ENCODE measurements at regions not wholly inside any gene's neighbourhood (a gene's known extent, or its start where the extent isn't known, plus 50 kb on each side); places are given as distances from the start of the nearest gene placed in this dataset.
"Not testable (repeated sequence)": the region's sequence is repeated elsewhere in the genome, so short reads cannot be mapped to it uniquely, and the experiment has no call there.

DNA sequence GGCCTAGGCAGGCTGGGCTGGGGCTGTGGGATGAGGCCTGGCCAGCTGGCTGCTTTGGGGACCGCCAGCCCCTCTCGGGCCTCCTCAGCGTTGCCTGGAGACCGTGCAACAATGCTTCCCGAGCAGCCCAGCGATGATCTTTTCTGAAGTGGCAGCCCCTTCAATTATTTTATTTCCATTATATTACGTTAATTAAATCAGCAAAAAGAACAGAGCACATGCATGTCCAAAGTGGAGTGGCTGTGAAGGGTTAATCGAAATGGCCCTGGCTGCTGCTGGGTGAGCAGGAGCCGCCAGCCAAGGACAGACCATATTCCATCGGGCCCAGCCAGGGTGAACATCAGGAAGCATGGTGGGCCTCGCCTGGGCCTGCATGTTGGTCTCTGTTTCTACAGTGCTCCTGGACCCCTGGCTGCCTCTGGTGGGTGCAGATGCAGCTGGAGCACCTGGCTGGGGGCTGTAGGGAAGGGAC is 245.5 kb downstream of the MYCN start:
- no peaks in the 10 kb centered on the region for H3K4me1 ChIP-seq
- H3K4me3 ChIP-seq = no peak overlapping the region
- no peak overlapping the region for H3K27ac ChIP-seq
- H3K36me3 ChIP-seq = no peaks in the 10 kb centered on the region
- no peaks in the 10 kb centered on the region for H3K27me3 ChIP-seq
- DNase-seq (ENCODE audit: extremely low spot score in 2 of 2) = no peak
- TF ChIP-seq POLR2AphosphoS5 (IDR thresholded peaks at IDR 0.05; ENCODE audit: insufficient read depth in 1 of 2, low read depth in 1 of 2) = no peak
- TF ChIP-seq POLR2A (IDR thresholded peaks at IDR 0.05) = no peak
- intact Hi-C loops (cut with DNase I) = no loop called here
- H3K9me3 ChIP-seq = no peaks in the 10 kb centered on the region

- TF ChIP-seq, protein P1, sequence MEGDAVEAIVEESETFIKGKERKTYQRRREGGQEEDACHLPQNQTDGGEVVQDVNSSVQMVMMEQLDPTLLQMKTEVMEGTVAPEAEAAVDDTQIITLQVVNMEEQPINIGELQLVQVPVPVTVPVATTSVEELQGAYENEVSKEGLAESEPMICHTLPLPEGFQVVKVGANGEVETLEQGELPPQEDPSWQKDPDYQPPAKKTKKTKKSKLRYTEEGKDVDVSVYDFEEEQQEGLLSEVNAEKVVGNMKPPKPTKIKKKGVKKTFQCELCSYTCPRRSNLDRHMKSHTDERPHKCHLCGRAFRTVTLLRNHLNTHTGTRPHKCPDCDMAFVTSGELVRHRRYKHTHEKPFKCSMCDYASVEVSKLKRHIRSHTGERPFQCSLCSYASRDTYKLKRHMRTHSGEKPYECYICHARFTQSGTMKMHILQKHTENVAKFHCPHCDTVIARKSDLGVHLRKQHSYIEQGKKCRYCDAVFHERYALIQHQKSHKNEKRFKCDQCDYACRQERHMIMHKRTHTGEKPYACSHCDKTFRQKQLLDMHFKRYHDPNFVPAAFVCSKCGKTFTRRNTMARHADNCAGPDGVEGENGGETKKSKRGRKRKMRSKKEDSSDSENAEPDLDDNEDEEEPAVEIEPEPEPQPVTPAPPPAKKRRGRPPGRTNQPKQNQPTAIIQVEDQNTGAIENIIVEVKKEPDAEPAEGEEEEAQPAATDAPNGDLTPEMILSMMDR (IDR thresholded peaks at IDR 0.05) = no peak
- TF ChIP-seq POLR2AphosphoS5 (IDR thresholded peaks at IDR 0.05; ENCODE audit: insufficient read depth in 1 of 2, low read depth in 1 of 2) (no peak), POLR2A (IDR thresholded peaks at IDR 0.05) (no peak)
- DNase-seq (ENCODE audit: extremely low spot score in 2 of 2) = no peak
Observed at GRCh38 chr2:16184945-16185660, 244.8 kb downstream of the MYCN start.

GRCh38 chr2:16184341-16184890 is 244.1 kb downstream of the MYCN start:
- Histone ChIP-seq H3K27me3 (no peaks in the 10 kb centered on the region), H3K9me3 (no peaks in the 10 kb centered on the region), H3K4me1 (no peaks in the 10 kb centered on the region), H3K36me3 (no peaks in the 10 kb centered on the region), H3K4me3 (no peak overlapping the region), H3K27ac (no peak overlapping the region)
- TF ChIP-seq POLR2AphosphoS5 (IDR thresholded peaks at IDR 0.05; ENCODE audit: insufficient read depth in 1 of 2, low read depth in 1 of 2) = no peak
- TF ChIP-seq, protein P1 (IDR thresholded peaks at IDR 0.05) = no peak
- TF ChIP-seq POLR2A (IDR thresholded peaks at IDR 0.05) = no peak
- intact Hi-C loops (cut with DNase I) = no loop called here
- no peak for DNase-seq (ENCODE audit: extremely low spot score in 2 of 2)

More at GRCh38 chr2:16184945-16185660, 244.8 kb downstream of the MYCN start:
- no peak overlapping the region for H3K4me3 ChIP-seq
- H3K27me3 ChIP-seq = no peaks in the 10 kb centered on the region
- H3K36me3 ChIP-seq = no peaks in the 10 kb centered on the region
- no peaks in the 10 kb centered on the region for H3K4me1 ChIP-seq
- H3K27ac ChIP-seq = no peak overlapping the region
- intact Hi-C loops (cut with DNase I) = no loop called here
- H3K9me3 ChIP-seq = no peaks in the 10 kb centered on the region

- intact Hi-C loops (cut with DNase I) = no loop called here
Observed at GRCh38 chr2:16183345-16183744, 243.0 kb downstream of the MYCN start.

GRCh38 chr2:16182841-16183240 is 242.5 kb downstream of the MYCN start:
- TF ChIP-seq, protein P1 (IDR thresholded peaks at IDR 0.05) = no peak
- TF ChIP-seq POLR2AphosphoS5 (IDR thresholded peaks at IDR 0.05; ENCODE audit: insufficient read depth in 1 of 2, low read depth in 1 of 2) = no peak
- TF ChIP-seq POLR2A (IDR thresholded peaks at IDR 0.05) = no peak
- no peaks in the 10 kb centered on the region for H3K36me3 ChIP-seq
- no peak overlapping the region for H3K4me3 ChIP-seq
- no peaks in the 10 kb centered on the region for H3K4me1 ChIP-seq
- no peaks in the 10 kb centered on the region for H3K9me3 ChIP-seq
- no peaks in the 10 kb centered on the region for H3K27me3 ChIP-seq
- no peak for DNase-seq (ENCODE audit: extremely low spot score in 2 of 2)
- intact Hi-C loops (cut with DNase I) = no loop called here
- no peak overlapping the region for H3K27ac ChIP-seq

More at GRCh38 chr2:16183345-16183744, 243.0 kb downstream of the MYCN start:
- TF ChIP-seq POLR2AphosphoS5 (IDR thresholded peaks at IDR 0.05; ENCODE audit: insufficient read depth in 1 of 2, low read depth in 1 of 2) = no peak
- TF ChIP-seq, protein P1 (IDR thresholded peaks at IDR 0.05) = no peak
- TF ChIP-seq POLR2A (IDR thresholded peaks at IDR 0.05) = no peak
- no peaks in the 10 kb centered on the region for H3K36me3 ChIP-seq
- no peaks in the 10 kb centered on the region for H3K4me1 ChIP-seq
- H3K27ac ChIP-seq = no peak overlapping the region
- H3K9me3 ChIP-seq = no peaks in the 10 kb centered on the region
- DNase-seq (ENCODE audit: extremely low spot score in 2 of 2) = no peak
- H3K4me3 ChIP-seq = no peak overlapping the region
- H3K27me3 ChIP-seq = no peaks in the 10 kb centered on the region

- DNase-seq (ENCODE audit: extremely low spot score in 2 of 2); H3K4me1 ChIP-seq; H3K4me3 ChIP-seq; H3K27me3 ChIP-seq; H3K27ac ChIP-seq; H3K9me3 ChIP-seq; intact Hi-C loops (cut with DNase I); H3K36me3 ChIP-seq: not testable (repeated sequence)
Observed at GRCh38 chr2:16182311-16182815, 242.0 kb downstream of the MYCN start.
